Endothelial cell of umbilical vein (primary cell): ENCODE measurements at regions not wholly inside any gene's neighbourhood (a gene's known extent, or its start where the extent isn't known, plus 50 kb on each side); places are given as distances from the start of the nearest gene placed in this dataset.

Experiments
- BruUV-seq: library from RNA; stranded (reverse); fragments of 400-500 nt; replicated peaks from 2 replicates; lab custom pipeline; 2021; lab: Mats Ljungman, UMichigan
- CTCF ChIA-PET: fragments of 300-600, 350-600 bp; sonication (Branson Sonifier 250); formaldehyde crosslinking; loops from one replicate; lab custom pipeline; 2021; ENCODE audit warnings: antibody characterized with exemption, inconsistent platforms; lab: Charles Lee
- POLR2A ChIA-PET: fragments of 300-600, 350-600 bp; sonication (Branson Sonifier 250); formaldehyde crosslinking; loops from one replicate; lab custom pipeline; 2021; ENCODE audit warnings: antibody characterized with exemption, inconsistent platforms; lab: Charles Lee
- DNase-seq: peaks from one replicate; pipeline ENCODE4 v3.0.0-alpha.2; 2011; ENCODE audit warnings: low read depth, low spot score
- FAIRE-seq: peaks from 2 replicates; lab custom pipeline; 2011; peaks lifted over from hg19 to GRCh38; lab: Jason Lieb, UNC
- H2AFZ ChIP-seq: 2 replicates; pipeline ENCODE4 v1.6.0; 2012; ENCODE audit warnings: low read depth, low read length, control low read depth, inconsistent platforms
- H3K27ac ChIP-seq: 2 replicates; pipeline ENCODE4 v1.5.1; 2011; ENCODE audit warnings: low read depth, mild to moderate bottlenecking, control low read depth, low read length, moderate library complexity; ENCODE audit not compliant: insufficient read depth
- H3K27me3 ChIP-seq, 2 experiments: 2 replicates each; pipeline versions ENCODE4 v1.6.0 to v1.6.1; 2011; ENCODE audit warnings: low read length in 2 of 2, mixed read lengths in 1 of 2; ENCODE audit not compliant: control insufficient read depth in 2 of 2, insufficient read depth in 2 of 2
- H3K36me3 ChIP-seq, 2 experiments: 2 replicates in 1 of 2; 3 replicates in 1 of 2; pipeline ENCODE4 v1.5.1; 2011; ENCODE audit warnings: low read length in 2 of 2, mild to moderate bottlenecking in 1 of 2, moderate library complexity in 1 of 2; ENCODE audit not compliant: control insufficient read depth in 2 of 2, insufficient read depth in 2 of 2; ENCODE audit errors: extremely low read depth in 1 of 2
- H3K4me1 ChIP-seq: 3 replicates; pipeline ENCODE4 v1.5.1; 2011; ENCODE audit warnings: mild to moderate bottlenecking, low read length; ENCODE audit not compliant: control insufficient read depth, insufficient read depth; ENCODE audit errors: extremely low read depth
- H3K4me2 ChIP-seq: 2 replicates; pipeline ENCODE4 v1.6.1; 2011; ENCODE audit warnings: low read length, control low read depth, mixed read lengths; ENCODE audit not compliant: insufficient read depth
- H3K4me3 ChIP-seq, 3 experiments: fragments of 200-600 bp in 1 of 3; sonication (generic), shearing (Covaris generic) in 1 of 3; replicated peaks in 1 of 3; 2 replicates each; pipeline ENCODE4 v1.5.1; 2011 to 2016; ENCODE audit warnings: control low read depth in 3 of 3, low read length in 3 of 3, mild to moderate bottlenecking in 2 of 3, inconsistent platforms in 1 of 3, low read depth in 1 of 3, moderate library complexity in 1 of 3; ENCODE audit not compliant: insufficient read depth in 1 of 3
- H3K79me2 ChIP-seq: 2 replicates; pipeline ENCODE4 v1.6.0; 2012; ENCODE audit warnings: low read length, inconsistent platforms; ENCODE audit not compliant: control insufficient read depth, insufficient read depth
- H3K9ac ChIP-seq: replicated peaks from 2 replicates; pipeline ENCODE3; 2011; ENCODE audit warnings: low read length, control low read depth; ENCODE audit not compliant: insufficient read depth; ENCODE audit errors: extremely low read depth
- H3K9me1 ChIP-seq: replicated peaks from 3 replicates; pipeline ENCODE4 v1.6.0; 2011; ENCODE audit warnings: mild to moderate bottlenecking, low read length; ENCODE audit not compliant: control insufficient read depth, insufficient read depth; ENCODE audit errors: extremely low read depth
- H3K9me3 ChIP-seq: replicated peaks from 2 replicates; pipeline ENCODE4 v1.5.1; 2012; ENCODE audit warnings: low read length, inconsistent platforms; ENCODE audit not compliant: control insufficient read depth, insufficient read depth
- H4K20me1 ChIP-seq: replicated peaks from 2 replicates; pipeline ENCODE3; 2011; ENCODE audit warnings: mild to moderate bottlenecking, low read length; ENCODE audit not compliant: control insufficient read depth, insufficient read depth; ENCODE audit errors: extremely low read depth
- CTCF ChIP-seq, 2 donors: IDR thresholded peaks; 1 replicate in 1 of 2; 2 replicates in 1 of 2; pipeline ENCODE4 v1.5.1; 2011; ENCODE audit warnings: low read length in 2 of 2, mild to moderate bottlenecking in 2 of 2, moderate library complexity in 2 of 2, control low read depth in 1 of 2, inconsistent platforms in 1 of 2, low read depth in 1 of 2; ENCODE audit not compliant: insufficient read depth in 1 of 2; ENCODE audit errors: extremely low read depth in 1 of 2
- EZH2 ChIP-seq: IDR thresholded peaks from 2 replicates; pipeline ENCODE4 v1.6.1; 2012; ENCODE audit warnings: borderline replicate concordance, low read depth, mild to moderate bottlenecking, moderate library complexity, low read length, inconsistent platforms; ENCODE audit not compliant: severe bottlenecking
- FOS ChIP-seq: IDR thresholded peaks from 2 replicates; pipeline ENCODE4 v1.6.1; 2011; ENCODE audit warnings: mild to moderate bottlenecking, low read length, moderate library complexity, borderline replicate concordance; ENCODE audit not compliant: insufficient read depth
- GATA2 ChIP-seq: IDR thresholded peaks from 2 replicates; pipeline ENCODE4 v1.7.0; 2011; ENCODE audit warnings: low read depth, mild to moderate bottlenecking, moderate library complexity, mixed read lengths, low read length; ENCODE audit not compliant: insufficient read length, insufficient read depth
- JUN ChIP-seq: IDR thresholded peaks from 2 replicates; pipeline ENCODE4 v1.6.1; 2011; ENCODE audit warnings: borderline replicate concordance, low read depth; ENCODE audit not compliant: insufficient read length, insufficient read depth
- MYC ChIP-seq: IDR thresholded peaks from one replicate; pipeline ENCODE4 v1.6.1; 2011; ENCODE audit warnings: mild to moderate bottlenecking, low read depth, low read length
- POLR2A ChIP-seq: IDR thresholded peaks from 2 replicates; pipeline ENCODE4 v1.6.1; 2012; ENCODE audit warnings: low read depth, mild to moderate bottlenecking, control low read depth, low read length
- POLR2AphosphoS5 ChIP-seq: IDR thresholded peaks from 2 replicates; pipeline ENCODE4 v1.6.1; 2012; ENCODE audit warnings: low read depth, mild to moderate bottlenecking, control low read depth, low read length, moderate library complexity; ENCODE audit not compliant: insufficient read depth
- dilution Hi-C: fragments of 300-500 bp; cut with MboI; formaldehyde crosslinking; loops from one replicate; pipeline ENCODE4 v1.15.0; 2019; ENCODE audit warnings: low sequenced_read_pairs; ENCODE audit not compliant: extremely low pct_ligation_motif_present
- intact Hi-C: fragments of 100-400 bp; cut with micrococcal nuclease; formaldehyde crosslinking; loops from one replicate; pipeline ENCODE4 v1.10.0; 2022
- TF ChIP-seq, protein P1 (sequence below): IDR thresholded peaks from 2 replicates; pipeline ENCODE4 v1.6.1; 2011; ENCODE audit not compliant: insufficient read depth, insufficient read length

DNA sequence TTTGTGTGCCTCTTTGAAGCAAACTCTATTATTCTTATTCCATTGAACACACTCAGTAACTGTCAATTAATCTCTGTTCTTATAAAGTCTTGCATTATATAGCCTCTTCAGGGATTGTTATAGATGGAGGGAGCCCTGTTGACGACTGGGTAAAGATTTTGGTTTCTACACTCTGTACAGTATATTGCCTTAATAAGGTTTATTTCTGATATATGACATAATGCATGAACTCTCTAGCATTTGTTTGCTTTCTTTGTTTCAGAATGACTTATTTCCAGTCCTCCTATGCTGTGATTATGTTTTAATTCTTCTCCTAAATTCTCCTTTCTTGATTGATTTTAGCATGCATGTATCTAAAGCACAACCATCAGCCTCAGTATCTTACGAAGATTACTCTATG is 494.9 kb downstream of the DIPK2A start:
- intact Hi-C loops, result no loop called here
- H3K4me3 ChIP-seq, result no peak overlapping the region
- H3K9ac ChIP-seq, result no peak overlapping the region
- H3K4me1 ChIP-seq, result no peaks in the 10 kb centered on the region
- no peaks in the 10 kb centered on the region for H3K9me3 ChIP-seq
- H4K20me1 ChIP-seq, result no peaks in the 10 kb centered on the region
- DNase-seq, result no peak
- no peaks in the 10 kb centered on the region for H3K79me2 ChIP-seq
- H3K9me1 ChIP-seq, result no peaks in the 10 kb centered on the region
- ChIA-PET POLR2A (no interaction called here), CTCF (no interaction called here)
- no peak overlapping the region for H3K27ac ChIP-seq
- dilution Hi-C loops, result no loop called here
- no peaks in the 10 kb centered on the region for H3K36me3 ChIP-seq
- H2AFZ ChIP-seq, result no peak overlapping the region
- no peaks in the 10 kb centered on the region for H3K27me3 ChIP-seq
- FAIRE-seq, result no peak
- TF ChIP-seq MYC, result no peak
- TF ChIP-seq CTCF (IDR thresholded peaks at IDR 0.05; ENCODE audit: extremely low read depth in 1 of 2, insufficient read depth in 1 of 2, low read depth in 1 of 2, low read length in 2 of 2), result no peak
- no peak overlapping the region for H3K4me2 ChIP-seq
- no TSS peak for BruUV-seq

GRCh38 chr3:144470666-144471065 is 499.0 kb downstream of the DIPK2A start:
- H4K20me1 ChIP-seq, result no peaks in the 10 kb centered on the region
- no peak overlapping the region for H3K9ac ChIP-seq
- BruUV-seq, result no TSS peak
- H2AFZ ChIP-seq, result no peak overlapping the region
- intact Hi-C loops, result no loop called here
- no peaks in the 10 kb centered on the region for H3K9me3 ChIP-seq
- H3K4me3 ChIP-seq, result no peak overlapping the region
- CTCF ChIA-PET, result no interaction called here
- H3K27me3 ChIP-seq, result no peaks in the 10 kb centered on the region
- POLR2A ChIA-PET, result no interaction called here
- H3K79me2 ChIP-seq, result no peaks in the 10 kb centered on the region
- no peaks in the 10 kb centered on the region for H3K9me1 ChIP-seq
- FAIRE-seq (no peak), DNase-seq (no peak)
- no peaks in the 10 kb centered on the region for H3K36me3 ChIP-seq
- no peak overlapping the region for H3K4me2 ChIP-seq
- no peaks in the 10 kb centered on the region for H3K4me1 ChIP-seq
- H3K27ac ChIP-seq, result no peak overlapping the region
- TF ChIP-seq CTCF (IDR thresholded peaks at IDR 0.05; ENCODE audit: extremely low read depth in 1 of 2, insufficient read depth in 1 of 2, low read depth in 1 of 2, low read length in 2 of 2) (no peak), EZH2 (no peak), POLR2A (no peak), GATA2 (no peak), POLR2AphosphoS5 (no peak), MYC (no peak), JUN (no peak), FOS (no peak)
- TF ChIP-seq, protein P1, sequence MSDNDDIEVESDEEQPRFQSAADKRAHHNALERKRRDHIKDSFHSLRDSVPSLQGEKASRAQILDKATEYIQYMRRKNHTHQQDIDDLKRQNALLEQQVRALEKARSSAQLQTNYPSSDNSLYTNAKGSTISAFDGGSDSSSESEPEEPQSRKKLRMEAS, result no peak
- dilution Hi-C loops, result no loop called here
